Mesenchymal stem cell (in vitro differentiated cells and primary cell): ENCODE measurements at regions not wholly inside any gene's neighbourhood (a gene's known extent, or its start where the extent isn't known, plus 50 kb on each side); places are given as distances from the start of the nearest gene placed in this dataset.

ENCODE experiments used
- DNase-seq: peaks from one replicate; pipeline ENCODE4 v3.0.0-alpha.2; 2013
- H2AFZ ChIP-seq: one replicate; pipeline ENCODE4 v1.6.1; 2013; ENCODE audit warnings: low read depth, mild to moderate bottlenecking, control low read depth, inconsistent platforms, low read length, moderate library complexity
- H2AK5ac ChIP-seq: 2 replicates; pipeline ENCODE4 v1.6.1; 2013; ENCODE audit warnings: low read length, moderate library complexity, mild to moderate bottlenecking, inconsistent platforms; ENCODE audit not compliant: severe bottlenecking
- H2BK120ac ChIP-seq: one replicate; pipeline ENCODE4 v1.6.1; 2013; ENCODE audit warnings: low read depth, mild to moderate bottlenecking, inconsistent platforms, low read length, moderate library complexity
- H2BK12ac ChIP-seq, 2 experiments: one replicate each; pipeline ENCODE4 v1.6.1; 2013; ENCODE audit warnings: inconsistent platforms in 2 of 2, low read length in 2 of 2, mild to moderate bottlenecking in 2 of 2, moderate library complexity in 2 of 2, control low read depth in 1 of 2
- H2BK15ac ChIP-seq: one replicate; pipeline ENCODE4 v1.6.1; 2013; ENCODE audit warnings: mild to moderate bottlenecking, low read depth, inconsistent platforms; ENCODE audit not compliant: poor library complexity, severe bottlenecking
- H2BK5ac ChIP-seq: 2 replicates; pipeline ENCODE4 v1.6.1; 2013; ENCODE audit warnings: low read depth, mild to moderate bottlenecking, low read length, control low read depth, inconsistent platforms; ENCODE audit not compliant: poor library complexity, severe bottlenecking
- H3K14ac ChIP-seq, 2 experiments: one replicate each; pipeline ENCODE4 v1.6.1; 2013; ENCODE audit warnings: inconsistent platforms in 2 of 2, low read length in 2 of 2, control low read depth in 1 of 2, mild to moderate bottlenecking in 1 of 2, moderate library complexity in 1 of 2
- H3K18ac ChIP-seq, 2 experiments: one replicate each; pipeline ENCODE4 v1.6.1; 2013; ENCODE audit warnings: inconsistent platforms in 2 of 2, low read length in 2 of 2, control low read depth in 1 of 2, low read depth in 1 of 2, mild to moderate bottlenecking in 1 of 2
- H3K23ac ChIP-seq, 2 experiments: one replicate each; pipeline ENCODE4 v1.6.1; 2013; ENCODE audit warnings: inconsistent platforms in 2 of 2, low read length in 2 of 2, mild to moderate bottlenecking in 2 of 2, moderate library complexity in 2 of 2, control low read depth in 1 of 2
- H3K27ac ChIP-seq: 2 replicates; pipeline ENCODE4 v1.5.1; 2013; ENCODE audit warnings: mild to moderate bottlenecking, moderate library complexity, low read length, control low read depth, inconsistent platforms; ENCODE audit not compliant: poor library complexity, severe bottlenecking
- H3K27me3 ChIP-seq, 2 experiments: 2 replicates each; pipeline versions ENCODE4 v1.6.1 to v1.7.0; 2013; ENCODE audit warnings: low read length in 2 of 2, mild to moderate bottlenecking in 2 of 2, moderate library complexity in 2 of 2, control low read depth in 1 of 2, inconsistent platforms in 1 of 2; ENCODE audit not compliant: control insufficient read depth in 1 of 2, insufficient read depth in 1 of 2
- H3K36me3 ChIP-seq, 2 experiments: 2 replicates each; pipeline versions ENCODE4 v1.6.1 to v1.7.0; 2013; ENCODE audit warnings: low read length in 2 of 2, control low read depth in 1 of 2, inconsistent platforms in 1 of 2, low read depth in 1 of 2, mild to moderate bottlenecking in 1 of 2; ENCODE audit not compliant: insufficient read depth in 2 of 2, control insufficient read depth in 1 of 2
- H3K4ac ChIP-seq, 2 experiments: one replicate each; pipeline ENCODE4 v1.6.1; 2013; ENCODE audit warnings: inconsistent platforms in 2 of 2, low read length in 2 of 2, mild to moderate bottlenecking in 2 of 2, moderate library complexity in 2 of 2, control low read depth in 1 of 2, low read depth in 1 of 2
- H3K4me1 ChIP-seq: 2 replicates; pipeline ENCODE4 v1.6.1; 2013; ENCODE audit warnings: low read depth, low read length, control low read depth; ENCODE audit not compliant: control insufficient read depth, insufficient read depth
- H3K4me2 ChIP-seq: 2 replicates; pipeline ENCODE4 v1.6.1; 2013; ENCODE audit warnings: low read length, mild to moderate bottlenecking, inconsistent platforms; ENCODE audit not compliant: poor library complexity, severe bottlenecking
- H3K4me3 ChIP-seq, 2 experiments: 2 replicates each; pipeline versions ENCODE4 v1.5.1 to v1.7.0; 2013; ENCODE audit warnings: low read length in 2 of 2, mild to moderate bottlenecking in 2 of 2, control low read depth in 1 of 2, low read depth in 1 of 2; ENCODE audit not compliant: insufficient read depth in 1 of 2
- H3K79me1 ChIP-seq: replicated peaks from 2 replicates; pipeline ENCODE4 v1.6.1; 2013; ENCODE audit warnings: mild to moderate bottlenecking, control low read depth, low read length, inconsistent platforms; ENCODE audit not compliant: poor library complexity, severe bottlenecking
- H3K9ac ChIP-seq: 2 replicates; pipeline ENCODE4 v1.7.0; 2013; ENCODE audit warnings: mild to moderate bottlenecking, low read length, moderate library complexity
- H3K9me3 ChIP-seq: 2 replicates; pipeline ENCODE4 v1.7.0; 2013; ENCODE audit warnings: mild to moderate bottlenecking, low read length; ENCODE audit not compliant: control insufficient read depth
- H4K8ac ChIP-seq: one replicate; pipeline ENCODE4 v1.6.1; 2013; ENCODE audit warnings: inconsistent platforms, mild to moderate bottlenecking, low read length, moderate library complexity
- H4K91ac ChIP-seq: one replicate; pipeline ENCODE4 v1.6.1; 2013; ENCODE audit warnings: mild to moderate bottlenecking, low read length, inconsistent platforms
- WGBS: methylation state at CpG from one replicate; pipeline ENCODE4 v1.1.7; 2013; ENCODE audit warnings: mixed read lengths; 5-methylcytosine and 5-hydroxymethylcytosine counted together

DNA sequence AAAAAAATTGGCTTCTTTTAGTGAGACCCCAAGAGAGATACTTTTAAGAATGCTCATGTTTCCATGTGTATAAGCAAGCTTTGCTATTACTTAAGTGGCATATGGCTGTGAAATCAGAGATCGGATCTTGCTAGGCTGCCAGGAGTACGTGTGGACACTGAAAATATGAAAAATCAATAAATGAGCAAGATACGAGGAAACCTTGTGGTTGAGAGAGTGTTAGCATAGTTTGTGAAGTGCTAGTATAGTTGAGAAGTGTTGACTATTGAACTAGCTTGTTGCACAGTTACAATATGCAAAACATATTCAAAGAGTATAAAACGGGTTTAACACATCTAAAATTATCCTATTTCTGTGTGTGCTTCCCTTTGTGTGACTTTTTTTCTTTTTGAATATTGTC is 230.9 kb upstream of the NOVA1 start:
- Histone ChIP-seq H3K9me3 (no peaks in the 10 kb centered on the region), H3K9ac (no peak overlapping the region), H3K36me3 (no peaks in the 10 kb centered on the region), H2BK12ac (no peak overlapping the region), H3K18ac (no peak overlapping the region), H3K27ac (no peak overlapping the region), H3K4me1 (no peaks in the 10 kb centered on the region), H2BK120ac (no peak overlapping the region), H3K4me3 (no peak overlapping the region), H2BK15ac (no peak overlapping the region), H2AK5ac (no peak overlapping the region), H2BK5ac (no peak overlapping the region), H3K23ac (no peak overlapping the region), H3K14ac (no peak overlapping the region), H2AFZ (no peak overlapping the region), H3K4ac (no peak overlapping the region), H4K8ac (no peak overlapping the region), H3K27me3 (no peaks in the 10 kb centered on the region), H4K91ac (no peak overlapping the region), H3K79me1 (no peaks in the 10 kb centered on the region), H3K4me2 (no peak overlapping the region)
- WGBS = 98% methylated on average over 3 of the region's 4 CpGs
- no peak for DNase-seq

DNA sequence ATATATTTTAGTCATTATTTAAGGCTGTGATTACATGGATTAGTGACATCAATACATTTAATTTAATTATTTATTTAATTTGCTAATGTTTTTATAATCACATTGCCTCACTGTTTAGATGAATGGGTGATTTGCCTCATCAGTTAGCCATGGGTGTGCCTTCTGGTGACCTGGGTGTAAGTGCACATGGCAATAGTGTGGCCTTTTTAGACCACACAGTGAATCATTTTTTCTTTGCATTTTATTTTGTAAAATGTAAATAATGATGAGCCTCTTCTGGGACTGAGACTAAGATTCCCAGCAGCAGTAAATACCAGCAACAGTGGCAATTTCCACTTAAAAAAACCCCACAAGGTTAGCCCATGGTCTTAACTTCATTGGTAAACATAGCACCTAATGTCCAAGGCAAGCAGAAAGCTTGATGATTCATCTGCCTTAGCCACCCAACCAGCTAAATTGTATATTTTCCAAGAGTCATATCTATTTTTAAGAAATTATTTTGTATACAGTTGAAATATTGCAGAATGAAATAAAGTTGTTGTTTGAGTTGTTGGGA is 235.9 kb upstream of the NOVA1 start:
- Histone ChIP-seq H4K8ac (no peak overlapping the region), H3K4me2 (no peak overlapping the region), H3K36me3 (no peaks in the 10 kb centered on the region), H2BK15ac (no peak overlapping the region), H3K18ac (no peak overlapping the region), H3K23ac (no peak overlapping the region), H3K27ac (no peak overlapping the region), H2BK120ac (no peak overlapping the region), H2AK5ac (no peak overlapping the region), H3K4me3 (no peak overlapping the region), H2BK12ac (no peak overlapping the region), H3K4ac (no peak overlapping the region), H3K27me3 (no peaks in the 10 kb centered on the region), H3K9ac (no peak overlapping the region), H3K9me3 (no peaks in the 10 kb centered on the region), H2BK5ac (no peak overlapping the region), H3K79me1 (no peaks in the 10 kb centered on the region), H3K4me1 (no peaks in the 10 kb centered on the region), H3K14ac (no peak overlapping the region), H4K91ac (no peak overlapping the region), H2AFZ (no peak overlapping the region)
- peak; percentile 49 for DNase-seq

DNA sequence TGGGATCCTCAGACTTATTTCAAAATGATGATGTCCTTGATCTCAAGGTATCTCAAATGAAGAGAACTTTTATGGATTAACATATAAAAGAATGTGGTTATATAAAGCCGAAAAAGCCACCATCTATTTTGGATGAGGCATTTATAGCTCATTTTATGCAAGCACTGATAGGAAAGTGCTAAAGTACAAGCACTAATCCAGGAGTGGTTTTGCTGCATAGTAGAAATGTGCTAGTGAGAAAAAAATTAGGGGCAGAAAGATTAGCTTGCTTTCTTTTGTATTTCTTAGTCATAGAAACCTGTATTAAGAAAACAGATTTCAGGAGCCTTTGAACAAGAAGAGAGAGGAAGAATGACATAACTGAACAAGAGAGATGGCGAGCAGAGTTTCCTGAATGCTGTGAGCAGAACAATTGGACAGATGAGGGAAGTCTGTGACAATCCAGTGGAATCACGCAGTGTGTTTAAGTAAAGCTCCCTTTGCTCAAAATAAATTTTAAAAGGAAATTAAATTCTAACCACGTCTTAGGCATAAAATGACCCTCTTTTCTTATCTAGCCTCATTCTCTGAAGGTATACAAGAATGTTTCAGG is 238.2 kb upstream of the NOVA1 start:
- no peaks in the 10 kb centered on the region for H3K9me3 ChIP-seq
- H2AFZ ChIP-seq = no peak overlapping the region
- H2BK5ac ChIP-seq = no peak overlapping the region
- no peak overlapping the region for H2BK12ac ChIP-seq
- no peak overlapping the region for H2AK5ac ChIP-seq
- H3K4ac ChIP-seq = no peak overlapping the region
- H3K4me2 ChIP-seq = no peak overlapping the region
- H3K27me3 ChIP-seq = no peaks in the 10 kb centered on the region
- 91% methylated on average over 4 of the region's 4 CpGs for WGBS
- no peak overlapping the region for H3K18ac ChIP-seq
- no peak overlapping the region for H3K14ac ChIP-seq
- H3K27ac ChIP-seq = no peak overlapping the region
- no peak overlapping the region for H4K8ac ChIP-seq
- H3K4me1 ChIP-seq = no peaks in the 10 kb centered on the region
- no peaks in the 10 kb centered on the region for H3K79me1 ChIP-seq
- H3K9ac ChIP-seq = no peak overlapping the region
- no peaks in the 10 kb centered on the region for H3K36me3 ChIP-seq
- H3K4me3 ChIP-seq = no peak overlapping the region
- no peak overlapping the region for H4K91ac ChIP-seq
- H3K23ac ChIP-seq = no peak overlapping the region
- DNase-seq = no peak
- no peak overlapping the region for H2BK120ac ChIP-seq
- no peak overlapping the region for H2BK15ac ChIP-seq

DNA sequence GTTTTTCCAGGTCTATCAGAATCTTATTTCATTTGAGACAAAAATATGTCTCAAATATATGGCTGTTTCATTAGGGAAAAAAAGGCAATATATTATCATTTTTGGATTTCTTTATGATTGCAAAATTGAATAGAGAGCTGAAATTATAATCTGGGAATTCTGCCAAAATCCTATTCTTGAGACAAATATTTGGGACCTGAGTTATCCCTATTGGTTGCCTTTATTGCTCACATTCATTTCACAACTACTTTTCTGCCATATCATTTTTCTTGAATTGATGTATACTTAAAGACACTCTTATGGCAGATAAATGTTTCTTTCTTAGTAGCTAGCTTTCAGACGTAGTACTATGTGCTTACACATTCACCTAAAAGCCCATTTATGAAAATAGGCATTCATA is 241.6 kb upstream of the NOVA1 start:
- no peak overlapping the region for H2BK12ac ChIP-seq
- H2AK5ac ChIP-seq = no peak overlapping the region
- H3K9me3 ChIP-seq = no peaks in the 10 kb centered on the region
- no peak overlapping the region for H4K91ac ChIP-seq
- H3K4me3 ChIP-seq = no peak overlapping the region
- H3K27me3 ChIP-seq = no peaks in the 10 kb centered on the region
- no peak overlapping the region for H3K18ac ChIP-seq
- H3K14ac ChIP-seq = no peak overlapping the region
- peaks cover 1% of the 10 kb centered on the region for H3K4me1 ChIP-seq
- H4K8ac ChIP-seq = no peak overlapping the region
- H3K36me3 ChIP-seq = no peaks in the 10 kb centered on the region
- no peak overlapping the region for H2BK120ac ChIP-seq
- H3K4ac ChIP-seq = no peak overlapping the region
- no peak overlapping the region for H2AFZ ChIP-seq
- H3K4me2 ChIP-seq = no peak overlapping the region
- H2BK15ac ChIP-seq = no peak overlapping the region
- no peaks in the 10 kb centered on the region for H3K79me1 ChIP-seq
- no peak overlapping the region for H3K23ac ChIP-seq
- no peak overlapping the region for H3K27ac ChIP-seq
- no peak overlapping the region for H2BK5ac ChIP-seq
- H3K9ac ChIP-seq = no peak overlapping the region
- WGBS = no CpG with 5 or more reads among the region's 1 CpG
- no peak for DNase-seq
